ENCODE measurements at regions not wholly inside any gene's neighbourhood (a gene's known extent, or its start where the extent isn't known, plus 50 kb on each side); places are given as distances from the start of the nearest gene placed in this dataset.

DNA sequence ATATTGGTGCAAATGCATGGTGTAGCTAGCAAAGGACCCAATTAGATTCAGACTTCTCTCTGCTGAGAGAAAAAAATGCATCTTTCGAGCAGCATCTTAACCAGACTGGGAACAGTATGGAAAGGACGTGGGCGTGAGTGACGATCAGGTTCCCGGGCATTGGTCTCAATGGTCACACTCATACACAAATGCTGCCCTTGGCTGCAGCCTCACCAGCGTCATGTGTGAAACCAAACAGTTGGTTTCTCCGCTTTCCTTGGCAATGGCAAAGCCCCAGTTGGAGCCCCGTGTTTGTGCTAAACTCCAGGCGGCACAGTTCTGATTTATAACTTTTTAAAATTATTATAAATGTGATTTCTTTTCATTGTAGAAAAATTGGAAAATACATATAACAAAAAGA is 237.8 kb downstream of the SEC61B start (continued):
- no peak for TF ChIP-seq USF1 (CRISPR knock-in tag; IDR thresholded peaks at IDR 0.05)

GRCh38 chr9:99463131-99463530 is 241.0 kb downstream of the SEC61B start:
- H3K27ac Mint-ChIP-seq: no peak overlapping the region
- peaks cover 7% of the 10 kb centered on the region; the same call in 1 of the 2 replicates for H3K4me1 Mint-ChIP-seq
- ATAC-seq (no peak), DNase-seq (ENCODE audit: low spot score) (no peak)
- TF ChIP-seq EMX1 (CRISPR knock-in tag; IDR thresholded peaks at IDR 0.05) (no peak), ZNF121 (CRISPR knock-in tag; IDR thresholded peaks at IDR 0.05) (no peak), ELF4 (CRISPR knock-in tag; IDR thresholded peaks at IDR 0.05; ENCODE audit: low read depth) (no peak)
- TF ChIP-seq, protein P1, sequence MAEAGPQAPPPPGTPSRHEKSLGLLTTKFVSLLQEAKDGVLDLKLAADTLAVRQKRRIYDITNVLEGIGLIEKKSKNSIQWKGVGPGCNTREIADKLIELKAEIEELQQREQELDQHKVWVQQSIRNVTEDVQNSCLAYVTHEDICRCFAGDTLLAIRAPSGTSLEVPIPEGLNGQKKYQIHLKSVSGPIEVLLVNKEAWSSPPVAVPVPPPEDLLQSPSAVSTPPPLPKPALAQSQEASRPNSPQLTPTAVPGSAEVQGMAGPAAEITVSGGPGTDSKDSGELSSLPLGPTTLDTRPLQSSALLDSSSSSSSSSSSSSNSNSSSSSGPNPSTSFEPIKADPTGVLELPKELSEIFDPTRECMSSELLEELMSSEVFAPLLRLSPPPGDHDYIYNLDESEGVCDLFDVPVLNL (CRISPR knock-in tag; IDR thresholded peaks at IDR 0.05; ENCODE audit: borderline replicate concordance, low read depth): no peak
- ChIA-PET POLR2A (no interaction called here), CTCF (no interaction called here)
- peaks cover 6% of the 10 kb centered on the region for H3K9me3 Mint-ChIP-seq
- no peaks in the 10 kb centered on the region for H3K36me3 Mint-ChIP-seq
- H3K27me3 Mint-ChIP-seq (ENCODE audit: low read depth): peaks cover 3% of the 10 kb centered on the region; the same call in 1 of the 2 replicates
- no peak overlapping the region for H3K4me3 Mint-ChIP-seq

DNA sequence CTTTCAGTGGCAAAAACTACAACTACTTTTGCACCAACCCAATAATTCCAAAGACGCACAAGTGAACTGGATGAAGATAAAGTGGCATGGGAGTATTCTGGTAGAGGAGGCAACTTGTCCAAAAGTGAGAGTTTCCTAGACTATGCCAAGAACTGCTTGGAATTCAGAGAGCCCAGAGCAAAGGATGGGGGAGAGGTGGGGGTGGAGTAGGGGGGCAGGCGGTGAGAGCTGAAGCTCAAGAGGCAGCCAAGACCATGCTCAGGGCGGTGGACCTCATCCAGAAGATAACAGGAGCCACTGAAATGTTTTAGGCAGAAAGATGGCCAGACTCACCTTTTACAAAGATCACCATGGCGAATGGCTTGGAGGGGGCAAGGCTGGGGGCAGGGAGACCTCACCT is 242.5 kb downstream of the SEC61B start:
- ChIA-PET CTCF (interaction anchor here (1.0 to 1.1 kb wide), 2 partner anchors 99 to 111 kb away, joined by 3 to 4 read pairs; no protein-coding TSS in a partner anchor), POLR2A (no interaction called here)
- H3K36me3 Mint-ChIP-seq: no peaks in the 10 kb centered on the region
- ATAC-seq (no peak), DNase-seq (ENCODE audit: low spot score) (no peak)
- H3K4me1 Mint-ChIP-seq: peaks cover 7% of the 10 kb centered on the region; the same call in 1 of the 2 replicates
- H3K27ac Mint-ChIP-seq: no peak overlapping the region
- H3K9me3 Mint-ChIP-seq: peaks cover 10% of the 10 kb centered on the region
- no peak overlapping the region for H3K4me3 Mint-ChIP-seq
- H3K27me3 Mint-ChIP-seq (ENCODE audit: low read depth): peaks cover 6% of the 10 kb centered on the region; the same call in 1 of the 2 replicates
- TF ChIP-seq GRHL2 (CRISPR knock-in tag; IDR thresholded peaks at IDR 0.05; ENCODE audit: insufficient replicate concordance, severe bottlenecking) (no peak), RELA (CRISPR knock-in tag; IDR thresholded peaks at IDR 0.05; ENCODE audit: borderline replicate concordance) (no peak), ZNF121 (CRISPR knock-in tag; IDR thresholded peaks at IDR 0.05) (no peak), ZNF138 (CRISPR knock-in tag; conservative IDR thresholded peaks at IDR 0.05) (no peak), CTCF (IDR thresholded peaks at IDR 0.05) (no peak), MXD4 (CRISPR knock-in tag; IDR thresholded peaks at IDR 0.05; ENCODE audit: borderline replicate concordance) (no peak), NR1H2 (CRISPR knock-in tag; IDR thresholded peaks at IDR 0.05) (no peak), TCF7 (CRISPR knock-in tag; IDR thresholded peaks at IDR 0.05; ENCODE audit: low read depth) (no peak), CDX4 (CRISPR knock-in tag; IDR thresholded peaks at IDR 0.05; ENCODE audit: borderline replicate concordance) (no peak), KAT7 (CRISPR knock-in tag; IDR thresholded peaks at IDR 0.05; ENCODE audit: borderline replicate concordance) (no peak), TEAD1 (CRISPR knock-in tag; IDR thresholded peaks at IDR 0.05) (no peak), NFYB (CRISPR knock-in tag; conservative IDR thresholded peaks at IDR 0.05; ENCODE audit: low read depth) (no peak), TEAD4 (CRISPR knock-in tag; IDR thresholded peaks at IDR 0.05) (no peak), ESRRA (CRISPR knock-in tag; IDR thresholded peaks at IDR 0.05; ENCODE audit: borderline replicate concordance) (no peak), STAT6 (CRISPR knock-in tag; conservative IDR thresholded peaks at IDR 0.05; ENCODE audit: low read depth) (no peak)
- TF ChIP-seq, protein P2, sequence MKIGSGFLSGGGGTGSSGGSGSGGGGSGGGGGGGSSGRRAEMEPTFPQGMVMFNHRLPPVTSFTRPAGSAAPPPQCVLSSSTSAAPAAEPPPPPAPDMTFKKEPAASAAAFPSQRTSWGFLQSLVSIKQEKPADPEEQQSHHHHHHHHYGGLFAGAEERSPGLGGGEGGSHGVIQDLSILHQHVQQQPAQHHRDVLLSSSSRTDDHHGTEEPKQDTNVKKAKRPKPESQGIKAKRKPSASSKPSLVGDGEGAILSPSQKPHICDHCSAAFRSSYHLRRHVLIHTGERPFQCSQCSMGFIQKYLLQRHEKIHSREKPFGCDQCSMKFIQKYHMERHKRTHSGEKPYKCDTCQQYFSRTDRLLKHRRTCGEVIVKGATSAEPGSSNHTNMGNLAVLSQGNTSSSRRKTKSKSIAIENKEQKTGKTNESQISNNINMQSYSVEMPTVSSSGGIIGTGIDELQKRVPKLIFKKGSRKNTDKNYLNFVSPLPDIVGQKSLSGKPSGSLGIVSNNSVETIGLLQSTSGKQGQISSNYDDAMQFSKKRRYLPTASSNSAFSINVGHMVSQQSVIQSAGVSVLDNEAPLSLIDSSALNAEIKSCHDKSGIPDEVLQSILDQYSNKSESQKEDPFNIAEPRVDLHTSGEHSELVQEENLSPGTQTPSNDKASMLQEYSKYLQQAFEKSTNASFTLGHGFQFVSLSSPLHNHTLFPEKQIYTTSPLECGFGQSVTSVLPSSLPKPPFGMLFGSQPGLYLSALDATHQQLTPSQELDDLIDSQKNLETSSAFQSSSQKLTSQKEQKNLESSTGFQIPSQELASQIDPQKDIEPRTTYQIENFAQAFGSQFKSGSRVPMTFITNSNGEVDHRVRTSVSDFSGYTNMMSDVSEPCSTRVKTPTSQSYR (CRISPR knock-in tag; IDR thresholded peaks at IDR 0.05): no peak
- TF ChIP-seq, protein P3, sequence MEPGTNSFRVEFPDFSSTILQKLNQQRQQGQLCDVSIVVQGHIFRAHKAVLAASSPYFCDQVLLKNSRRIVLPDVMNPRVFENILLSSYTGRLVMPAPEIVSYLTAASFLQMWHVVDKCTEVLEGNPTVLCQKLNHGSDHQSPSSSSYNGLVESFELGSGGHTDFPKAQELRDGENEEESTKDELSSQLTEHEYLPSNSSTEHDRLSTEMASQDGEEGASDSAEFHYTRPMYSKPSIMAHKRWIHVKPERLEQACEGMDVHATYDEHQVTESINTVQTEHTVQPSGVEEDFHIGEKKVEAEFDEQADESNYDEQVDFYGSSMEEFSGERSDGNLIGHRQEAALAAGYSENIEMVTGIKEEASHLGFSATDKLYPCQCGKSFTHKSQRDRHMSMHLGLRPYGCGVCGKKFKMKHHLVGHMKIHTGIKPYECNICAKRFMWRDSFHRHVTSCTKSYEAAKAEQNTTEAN (CRISPR knock-in tag; IDR thresholded peaks at IDR 0.05): no peak

Measured in WTC11 (cell line).